Activated CD8-positive, alpha-beta T cell treated with anti-CD3 and anti-CD28 coated beads for 36 hours (primary cell): ENCODE measurements at regions not wholly inside any gene's neighbourhood (a gene's known extent, or its start where the extent isn't known, plus 50 kb on each side); places are given as distances from the start of the nearest gene placed in this dataset.

Experiments used
- ATAC-seq: fragments of 200-7000 bp; cut with Tn5 transposase; one replicate; pipeline ENCODE4 v1.10.0; 2021; ENCODE audit warnings: mild to moderate bottlenecking, moderate library complexity
- CTCF ChIA-PET: fragments of 350-600 bp; sonication (Branson Sonifier 250); formaldehyde crosslinking; loops from one replicate; lab custom pipeline; 2021; ENCODE audit warnings: antibody characterized with exemption; lab: Charles Lee
- POLR2A ChIA-PET: fragments of 350-600 bp; sonication (Branson Sonifier 250); formaldehyde crosslinking; loops from one replicate; lab custom pipeline; 2021; ENCODE audit warnings: antibody characterized with exemption; lab: Charles Lee
- DNase-seq: peaks from one replicate; pipeline ENCODE4 v3.0.0-alpha.2; 2020
- H3K27ac Mint-ChIP-seq: one replicate; pipeline ENCODE4 v1.8.0; 2021; ENCODE audit warnings: mild to moderate bottlenecking, mixed read lengths
- H3K27me3 Mint-ChIP-seq: one replicate; pipeline ENCODE4 v1.8.0; 2021; ENCODE audit warnings: mixed read lengths
- H3K36me3 Mint-ChIP-seq: one replicate; pipeline ENCODE4 v1.8.0; 2021; ENCODE audit warnings: low read depth, mixed read lengths
- H3K4me1 Mint-ChIP-seq: one replicate; pipeline ENCODE4 v1.8.0; 2021; ENCODE audit warnings: low read depth, mixed read lengths
- H3K4me3 Mint-ChIP-seq: one replicate; pipeline ENCODE4 v1.8.0; 2021; ENCODE audit warnings: mild to moderate bottlenecking, moderate library complexity, mixed read lengths
- H3K9me3 Mint-ChIP-seq: one replicate; pipeline ENCODE4 v1.8.0; 2021; ENCODE audit warnings: mixed read lengths
- CTCF ChIP-seq: fragments of 200-600 bp; IDR thresholded peaks from one replicate; pipeline ENCODE4 v1.8.0; 2022; ENCODE audit warnings: antibody characterized with exemption, mild to moderate bottlenecking
- intact Hi-C: fragments of 100-400 bp; cut with micrococcal nuclease; formaldehyde crosslinking; loops from one replicate; pipeline ENCODE4 v1.10.0; 2022

- Mint-ChIP-seq H3K27me3 (peaks cover 1% of the 10 kb centered on the region), H3K4me3 (no peak overlapping the region), H3K27ac (no peak overlapping the region), H3K4me1 (no peaks in the 10 kb centered on the region), H3K9me3 (no peaks in the 10 kb centered on the region), H3K36me3 (no peaks in the 10 kb centered on the region)
- DNase-seq (no peak), ATAC-seq (no peak)
- intact Hi-C loops: no loop called here
- ChIA-PET CTCF (no interaction called here), POLR2A (no interaction called here)
- TF ChIP-seq CTCF: no peak
Observed at GRCh38 chr2:104904889-104905288, 51.0 kb downstream of the POU3F3 start.

DNA sequence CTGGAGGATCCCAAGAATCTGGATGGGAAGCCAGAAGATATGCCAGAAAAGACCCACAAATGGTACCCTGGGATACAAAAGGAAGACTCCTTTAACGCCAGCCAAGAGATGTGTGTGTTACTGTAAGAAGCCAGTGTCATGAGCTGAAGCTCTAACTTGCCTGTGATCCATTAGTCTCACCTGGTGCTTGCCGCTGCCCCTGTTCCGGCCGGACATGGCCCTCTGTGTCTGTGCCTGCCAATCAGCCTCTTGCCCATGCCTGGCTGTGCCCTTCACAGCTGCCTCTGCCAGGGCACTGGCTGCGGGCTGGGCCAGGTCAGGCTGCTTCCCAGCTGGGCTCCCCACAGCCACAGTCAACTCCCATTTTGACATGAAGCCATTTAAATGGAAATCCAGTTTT, 55.4 kb downstream of the POU3F3 start:
- Mint-ChIP-seq H3K27ac (no peak overlapping the region), H3K27me3 (no peaks in the 10 kb centered on the region), H3K4me3 (no peak overlapping the region), H3K9me3 (no peaks in the 10 kb centered on the region), H3K36me3 (no peaks in the 10 kb centered on the region), H3K4me1 (no peaks in the 10 kb centered on the region)
- TF ChIP-seq CTCF: no peak
- POLR2A ChIA-PET: no interaction called here
- ATAC-seq (no peak), DNase-seq (no peak)
- intact Hi-C loops: no loop called here
- CTCF ChIA-PET: no interaction called here

- DNase-seq: no peak
- no peak for TF ChIP-seq CTCF
- no peak overlapping the region for H3K27ac Mint-ChIP-seq
- CTCF ChIA-PET: no interaction called here
- no peaks in the 10 kb centered on the region for H3K27me3 Mint-ChIP-seq
- no peaks in the 10 kb centered on the region for H3K36me3 Mint-ChIP-seq
- H3K9me3 Mint-ChIP-seq: no peaks in the 10 kb centered on the region
- H3K4me3 Mint-ChIP-seq: no peak overlapping the region
- POLR2A ChIA-PET: no interaction called here
- no peak for ATAC-seq
- H3K4me1 Mint-ChIP-seq: no peaks in the 10 kb centered on the region
- intact Hi-C loops: no loop called here
Observed at GRCh38 chr2:104914509-104914908, 60.6 kb downstream of the POU3F3 start.

- Mint-ChIP-seq H3K4me3 (no peak overlapping the region), H3K4me1 (no peaks in the 10 kb centered on the region), H3K36me3 (no peaks in the 10 kb centered on the region), H3K9me3 (no peaks in the 10 kb centered on the region), H3K27ac (no peak overlapping the region), H3K27me3 (no peaks in the 10 kb centered on the region)
- TF ChIP-seq CTCF: no peak
- POLR2A ChIA-PET: no interaction called here
- intact Hi-C loops: no loop called here
- CTCF ChIA-PET: no interaction called here
- ATAC-seq (no peak), DNase-seq (no peak)
Observed at GRCh38 chr2:104915107-104915793, 61.3 kb downstream of the POU3F3 start.

DNA sequence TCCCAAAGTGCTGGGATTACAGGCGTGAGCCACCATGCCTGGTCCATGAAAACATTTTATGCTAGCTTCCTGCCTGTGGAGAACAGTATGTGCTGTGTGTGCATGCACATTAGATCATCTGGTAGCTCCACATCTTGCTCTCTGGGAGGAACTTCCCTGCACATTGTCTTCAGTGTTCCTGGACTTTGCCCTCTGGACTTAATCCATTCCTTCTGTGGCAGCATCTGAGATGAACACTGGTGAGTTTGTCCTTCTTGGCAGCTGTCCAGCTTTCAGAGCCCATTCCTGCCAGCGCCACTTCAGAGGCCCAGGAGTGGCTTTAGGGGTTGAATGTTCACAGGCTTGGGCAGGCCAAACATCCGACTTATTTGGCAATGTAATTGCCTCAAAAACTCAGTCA, 65.2 kb downstream of the POU3F3 start:
- no peaks in the 10 kb centered on the region for H3K27me3 Mint-ChIP-seq
- DNase-seq: no peak
- intact Hi-C loops: no loop called here
- peaks cover 5% of the 10 kb centered on the region for H3K9me3 Mint-ChIP-seq
- no peak overlapping the region for H3K4me3 Mint-ChIP-seq
- ATAC-seq: no peak
- TF ChIP-seq CTCF: no peak
- POLR2A ChIA-PET: no interaction called here
- CTCF ChIA-PET: no interaction called here
- H3K36me3 Mint-ChIP-seq: no peaks in the 10 kb centered on the region
- no peaks in the 10 kb centered on the region for H3K4me1 Mint-ChIP-seq
- no peak overlapping the region for H3K27ac Mint-ChIP-seq
